MM.1S (cell line): ENCODE measurements at regions not wholly inside any gene's neighbourhood (a gene's known extent, or its start where the extent isn't known, plus 50 kb on each side); places are given as distances from the start of the nearest gene placed in this dataset.

ENCODE experiments used
- DNase-seq: peaks from one replicate; pipeline ENCODE4 v3.0.0-alpha.2; 2015
- H2AFZ ChIP-seq: fragments of 300-600 bp; sonication (generic); 2 replicates; pipeline ENCODE4 v1.6.0; 2016; ENCODE audit warnings: antibody characterized with exemption, low read length
- H3F3A ChIP-seq: fragments of 300-600 bp; sonication (generic); 2 replicates; pipeline ENCODE4 v1.6.1; 2016; ENCODE audit warnings: mild to moderate bottlenecking, antibody characterized with exemption, low read length, moderate library complexity, mixed read lengths; ENCODE audit not compliant: insufficient read depth
- H3K27ac ChIP-seq: fragments of 300-600 bp; sonication (generic); 2 replicates; pipeline ENCODE4 v1.5.1; 2016; ENCODE audit warnings: mild to moderate bottlenecking, low read length
- H3K27me3 ChIP-seq: fragments of 300-600 bp; sonication (generic); replicated peaks from 2 replicates; pipeline ENCODE4 v1.6.0; 2016; ENCODE audit warnings: low read length; ENCODE audit not compliant: insufficient read depth
- H3K36me3 ChIP-seq: fragments of 300-600 bp; sonication (generic); replicated peaks from 2 replicates; pipeline ENCODE4 v1.6.1; 2016; ENCODE audit warnings: mild to moderate bottlenecking, low read length, mixed read lengths; ENCODE audit not compliant: insufficient read depth
- H3K4me1 ChIP-seq: fragments of 300-600 bp; sonication (generic); 2 replicates; pipeline ENCODE4 v1.6.1; 2016; ENCODE audit warnings: low read length, mixed read lengths
- H3K4me2 ChIP-seq: fragments of 300-600 bp; sonication (generic); 2 replicates; pipeline ENCODE4 v1.6.0; 2016; ENCODE audit warnings: low read depth, low read length
- H3K4me3 ChIP-seq: fragments of 300-600 bp; sonication (generic); 2 replicates; pipeline ENCODE4 v1.5.1; 2016; ENCODE audit warnings: low read length, mixed read lengths
- H3K79me2 ChIP-seq: fragments of 300-600 bp; sonication (generic); 2 replicates; pipeline ENCODE4 v1.6.1; 2016; ENCODE audit warnings: mixed run types, low read length, mixed read lengths
- H3K9ac ChIP-seq: fragments of 300-600 bp; sonication (generic); 2 replicates; pipeline ENCODE4 v1.6.1; 2016; ENCODE audit warnings: low read length, mixed read lengths
- H3K9me2 ChIP-seq: fragments of 300-600 bp; sonication (generic); replicated peaks from 2 replicates; pipeline ENCODE4 v1.6.1; 2016; ENCODE audit warnings: mild to moderate bottlenecking, low read length, mixed read lengths; ENCODE audit not compliant: insufficient read depth
- H3K9me3 ChIP-seq: fragments of 300-600 bp; sonication (generic); replicated peaks from 2 replicates; pipeline ENCODE4 v1.6.1; 2016; ENCODE audit warnings: mild to moderate bottlenecking, low read length, mixed read lengths; ENCODE audit not compliant: insufficient read depth
- H4K20me1 ChIP-seq: fragments of 300-600 bp; sonication (generic); 2 replicates; pipeline ENCODE4 v1.6.1; 2016; ENCODE audit warnings: mild to moderate bottlenecking, low read length, moderate library complexity, mixed read lengths; ENCODE audit not compliant: insufficient read depth
- CTCF ChIP-seq: fragments of 300-600 bp; sonication (generic); IDR thresholded peaks from 2 replicates; pipeline ENCODE4 v1.5.1; 2016; ENCODE audit warnings: antibody characterized with exemption, low read length, mixed read lengths
- EZH2 ChIP-seq: fragments of 300-600 bp; sonication (generic); optimal IDR thresholded peaks from 2 replicates; pipeline ENCODE3; 2017; ENCODE audit warnings: low read depth, mild to moderate bottlenecking, antibody characterized with exemption, low read length, mixed read lengths
- EZH2phosphoT487 ChIP-seq: fragments of 300-600 bp; sonication (generic); IDR thresholded peaks from 2 replicates; pipeline ENCODE4 v1.6.1; 2018; ENCODE audit warnings: antibody characterized with exemption, low read length

GRCh38 chr3:110650741-110651140, 420.9 kb upstream of the NECTIN3 start:
- H3K27me3 ChIP-seq: no peaks in the 10 kb centered on the region
- H3K9me2 ChIP-seq: no peaks in the 10 kb centered on the region
- H3F3A ChIP-seq: no peaks in the 10 kb centered on the region
- no peaks in the 10 kb centered on the region for H4K20me1 ChIP-seq
- H3K4me1 ChIP-seq: no peaks in the 10 kb centered on the region
- no peak overlapping the region for H3K9ac ChIP-seq
- no peaks in the 10 kb centered on the region for H3K9me3 ChIP-seq
- H3K79me2 ChIP-seq: no peaks in the 10 kb centered on the region
- no peak overlapping the region for H3K4me2 ChIP-seq
- no peak overlapping the region for H3K27ac ChIP-seq
- no peak for DNase-seq
- TF ChIP-seq EZH2 (no peak), EZH2phosphoT487 (no peak), CTCF (no peak)
- H3K4me3 ChIP-seq: no peak overlapping the region
- no peak overlapping the region for H2AFZ ChIP-seq
- H3K36me3 ChIP-seq: no peaks in the 10 kb centered on the region

GRCh38 chr3:110654843-110655502, 416.6 kb upstream of the NECTIN3 start:
- no peaks in the 10 kb centered on the region for H3K79me2 ChIP-seq
- no peak overlapping the region for H3K4me2 ChIP-seq
- H3K36me3 ChIP-seq: no peaks in the 10 kb centered on the region
- H3K4me3 ChIP-seq: no peak overlapping the region
- TF ChIP-seq EZH2phosphoT487: no peak
- TF ChIP-seq EZH2: no peak
- no peaks in the 10 kb centered on the region for H3K4me1 ChIP-seq
- no peak overlapping the region for H3K9ac ChIP-seq
- no peaks in the 10 kb centered on the region for H4K20me1 ChIP-seq
- H3F3A ChIP-seq: no peaks in the 10 kb centered on the region
- DNase-seq: no peak
- no peaks in the 10 kb centered on the region for H3K9me3 ChIP-seq
- H3K27ac ChIP-seq: no peak overlapping the region
- H3K27me3 ChIP-seq: no peaks in the 10 kb centered on the region
- no peaks in the 10 kb centered on the region for H3K9me2 ChIP-seq
- H2AFZ ChIP-seq: no peak overlapping the region

- Histone ChIP-seq H3K27me3 (no peaks in the 10 kb centered on the region), H3F3A (no peaks in the 10 kb centered on the region), H2AFZ (no peak overlapping the region), H3K4me2 (no peak overlapping the region), H3K4me3 (no peak overlapping the region), H4K20me1 (no peaks in the 10 kb centered on the region), H3K9ac (no peak overlapping the region), H3K27ac (no peak overlapping the region), H3K4me1 (no peaks in the 10 kb centered on the region), H3K79me2 (no peaks in the 10 kb centered on the region), H3K9me3 (no peaks in the 10 kb centered on the region), H3K9me2 (no peaks in the 10 kb centered on the region), H3K36me3 (no peaks in the 10 kb centered on the region)
- DNase-seq: no peak
- no peak for TF ChIP-seq CTCF
Observed at GRCh38 chr3:110656394-110657025, 415.1 kb upstream of the NECTIN3 start.

- Histone ChIP-seq H3F3A (no peaks in the 10 kb centered on the region), H3K9me3 (no peaks in the 10 kb centered on the region), H3K9ac (no peak overlapping the region), H3K4me2 (no peak overlapping the region), H2AFZ (no peak overlapping the region), H3K9me2 (no peaks in the 10 kb centered on the region), H3K79me2 (no peaks in the 10 kb centered on the region), H3K4me1 (no peaks in the 10 kb centered on the region), H3K27me3 (no peaks in the 10 kb centered on the region), H3K4me3 (no peak overlapping the region), H4K20me1 (no peaks in the 10 kb centered on the region), H3K36me3 (no peaks in the 10 kb centered on the region), H3K27ac (no peak overlapping the region)
- TF ChIP-seq EZH2 (no peak), CTCF (no peak), EZH2phosphoT487 (no peak)
- DNase-seq: no peak
Observed at GRCh38 chr3:110664148-110664547, 407.5 kb upstream of the NECTIN3 start.
